Left hindlimb (tissue), 1 donor: ENCODE measurements at regions not wholly inside any gene's neighbourhood (a gene's known extent, or its start where the extent isn't known, plus 50 kb on each side); places are given as distances from the start of the nearest gene placed in this dataset.
"Not testable (repeated sequence)": the region's sequence is repeated elsewhere in the genome, so short reads cannot be mapped to it uniquely, and the experiment has no call there.

Experiments
- DNase-seq: peaks from one replicate; pipeline ENCODE4 v3.0.0-alpha.2; 2018

DNA sequence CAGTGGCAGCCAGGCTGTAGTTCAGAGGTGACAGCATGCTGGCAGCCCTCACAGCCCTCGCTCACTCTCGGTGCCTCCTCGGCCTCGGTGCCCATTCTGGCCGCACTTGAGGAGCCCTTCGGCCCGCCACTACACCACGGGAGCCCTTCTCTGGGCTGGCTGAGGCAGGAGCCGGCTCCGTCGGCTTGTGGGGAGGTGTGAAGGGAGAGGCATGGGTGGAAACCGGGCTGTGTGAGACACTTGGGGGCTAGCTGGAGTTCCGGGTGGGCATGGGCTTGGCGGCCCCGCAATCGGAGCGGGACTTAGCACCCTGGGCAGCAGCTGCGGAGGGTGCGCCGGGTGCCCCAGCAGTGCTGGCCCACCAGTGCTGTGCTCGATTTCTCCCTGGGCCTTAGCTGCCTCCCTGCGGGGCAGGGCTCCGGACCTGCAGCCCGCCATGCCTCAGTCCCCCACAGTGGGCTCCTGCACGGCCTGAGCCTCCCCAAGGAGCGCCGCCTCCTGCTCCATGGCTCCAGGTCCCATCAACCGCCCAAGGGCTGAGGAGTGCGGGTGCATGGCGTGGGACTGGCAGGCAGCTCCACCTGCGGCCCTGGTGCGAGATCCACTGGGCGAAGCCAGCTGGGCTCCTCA, 396.8 kb downstream of the FAM72C start:
- no peak for DNase-seq

DNA sequence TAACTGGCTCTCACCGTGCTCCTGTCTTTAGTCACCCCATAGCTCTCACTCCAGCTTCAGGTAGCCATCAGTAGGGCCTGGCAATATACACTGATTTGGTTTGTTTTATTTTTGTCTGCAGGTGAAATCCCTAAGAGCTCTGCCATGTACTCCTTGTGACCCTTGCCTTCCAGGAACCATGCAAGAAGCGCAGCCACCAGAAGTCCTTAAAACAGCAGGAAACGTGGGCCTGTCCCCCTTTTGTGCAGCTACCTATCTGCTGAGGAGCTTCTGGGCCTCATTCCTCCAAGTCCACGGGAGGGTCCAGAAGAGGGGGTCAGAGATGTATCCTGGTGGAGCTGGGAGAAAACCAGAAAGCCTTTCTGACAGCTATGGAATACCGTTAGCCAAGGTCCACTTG, 399.1 kb downstream of the FAM72C start:
- not testable (repeated sequence) for DNase-seq

DNA sequence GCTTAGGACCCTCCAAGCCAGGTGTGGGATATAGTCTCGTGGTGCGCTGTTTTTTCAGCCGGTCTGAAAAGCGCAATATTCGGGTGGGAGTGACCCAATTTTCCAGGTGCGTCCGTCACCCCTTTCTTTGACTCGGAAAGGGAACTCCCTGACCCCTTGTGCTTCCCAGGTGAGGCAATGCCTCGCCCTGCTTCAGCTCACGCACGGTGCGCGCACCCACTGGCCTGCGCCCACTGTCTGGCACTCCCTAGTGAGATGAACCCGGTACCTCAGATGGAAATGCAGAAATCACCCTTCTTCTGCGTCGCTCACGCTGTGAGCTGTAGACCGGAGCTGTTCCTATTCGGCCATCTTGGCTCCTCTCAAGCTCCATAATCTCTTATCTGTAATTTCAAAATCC, 408.0 kb downstream of the FAM72C start:
- DNase-seq: not testable (repeated sequence)

DNA sequence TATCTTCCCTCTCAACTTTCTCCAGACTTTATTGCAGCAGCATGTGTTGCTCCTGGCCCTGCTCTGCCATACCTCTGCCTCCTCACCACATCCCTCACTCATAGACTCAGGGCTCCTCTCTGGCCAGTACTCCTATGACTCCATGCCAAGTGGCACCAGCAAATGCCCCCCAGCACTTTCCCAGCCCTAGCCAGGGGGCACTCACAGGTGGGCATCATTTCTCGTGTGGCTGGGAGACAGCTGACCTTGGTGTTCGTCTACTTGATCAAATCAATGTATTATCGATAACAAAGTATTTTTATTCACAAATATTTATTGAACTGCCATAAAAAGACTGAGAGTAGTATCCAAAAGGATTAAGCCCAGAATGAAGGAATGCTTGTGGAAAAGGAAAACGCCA, 418.2 kb downstream of the FAM72C start:
- DNase-seq: no peak

DNA sequence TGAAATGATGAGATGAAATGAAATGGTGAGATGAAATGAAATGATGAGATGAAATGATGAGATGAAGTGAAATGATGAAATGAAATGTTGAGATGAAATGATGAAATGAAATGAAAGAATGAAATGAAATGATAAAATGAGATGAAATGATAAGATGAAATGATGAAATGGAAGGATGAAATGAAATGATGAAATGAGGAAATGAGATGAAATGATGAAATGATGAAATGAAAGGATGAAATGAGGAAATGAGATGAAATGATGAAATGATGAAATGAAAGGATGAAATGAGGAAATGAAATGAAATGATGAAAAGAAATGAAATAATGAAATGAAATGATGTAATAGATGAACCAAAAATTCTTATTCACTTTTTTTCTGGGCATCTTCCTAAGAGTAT, 467.1 kb downstream of the FAM72C start:
- not testable (repeated sequence) for DNase-seq

DNA sequence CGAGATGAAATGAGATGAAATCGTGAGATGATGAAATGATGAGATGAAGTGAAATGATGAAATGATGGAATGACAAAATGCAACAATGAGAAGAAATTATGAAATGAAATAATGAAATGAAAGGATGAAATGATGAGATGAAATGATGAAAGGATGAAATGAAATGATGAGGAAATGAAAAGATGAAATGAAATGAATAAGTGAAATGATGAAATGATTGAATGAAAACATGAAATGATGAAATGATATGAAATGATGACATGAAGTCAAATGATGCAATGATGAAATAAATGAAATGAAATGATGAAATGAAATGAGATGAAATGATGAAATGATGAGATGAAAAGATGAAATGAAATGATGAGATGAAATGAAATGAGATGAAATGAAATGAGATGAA, 467.7 kb downstream of the FAM72C start:
- not testable (repeated sequence) for DNase-seq

DNA sequence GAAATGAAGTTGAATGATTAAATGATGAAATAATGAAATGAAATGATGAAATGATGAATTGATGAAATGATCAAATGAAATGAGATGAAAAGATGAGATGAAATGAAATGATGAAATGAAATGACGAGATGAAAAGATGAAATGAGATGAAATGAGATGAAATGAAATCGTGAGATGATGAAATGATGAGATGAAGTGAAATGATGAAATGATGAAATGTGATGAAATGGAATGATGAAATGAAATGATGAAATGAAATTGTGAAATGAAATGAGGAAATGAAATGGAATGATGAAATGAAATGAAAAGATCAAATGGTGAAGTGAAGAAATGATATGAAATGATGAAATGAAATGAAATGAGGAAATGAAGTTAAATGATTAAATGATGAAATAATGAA, 468.7 kb downstream of the FAM72C start:
- DNase-seq: not testable (repeated sequence)

DNA sequence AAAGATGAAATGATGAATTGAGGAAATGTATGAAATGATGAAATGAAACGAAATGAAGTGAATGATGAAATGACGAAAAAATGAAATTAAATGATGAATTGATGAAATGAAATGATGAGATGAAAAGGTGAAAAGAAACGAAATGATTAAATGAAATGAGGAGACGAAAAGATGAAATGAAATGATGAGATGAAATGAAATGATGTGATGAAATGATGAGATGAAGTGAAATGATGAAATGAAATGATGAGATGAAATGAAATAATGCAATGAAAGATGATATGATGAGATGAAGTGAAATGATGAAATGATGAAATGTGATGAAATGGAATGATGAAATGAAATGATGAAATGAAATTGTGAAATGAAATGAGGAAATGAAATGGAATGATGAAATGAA, 469.7 kb downstream of the FAM72C start:
- DNase-seq: not testable (repeated sequence)

DNA sequence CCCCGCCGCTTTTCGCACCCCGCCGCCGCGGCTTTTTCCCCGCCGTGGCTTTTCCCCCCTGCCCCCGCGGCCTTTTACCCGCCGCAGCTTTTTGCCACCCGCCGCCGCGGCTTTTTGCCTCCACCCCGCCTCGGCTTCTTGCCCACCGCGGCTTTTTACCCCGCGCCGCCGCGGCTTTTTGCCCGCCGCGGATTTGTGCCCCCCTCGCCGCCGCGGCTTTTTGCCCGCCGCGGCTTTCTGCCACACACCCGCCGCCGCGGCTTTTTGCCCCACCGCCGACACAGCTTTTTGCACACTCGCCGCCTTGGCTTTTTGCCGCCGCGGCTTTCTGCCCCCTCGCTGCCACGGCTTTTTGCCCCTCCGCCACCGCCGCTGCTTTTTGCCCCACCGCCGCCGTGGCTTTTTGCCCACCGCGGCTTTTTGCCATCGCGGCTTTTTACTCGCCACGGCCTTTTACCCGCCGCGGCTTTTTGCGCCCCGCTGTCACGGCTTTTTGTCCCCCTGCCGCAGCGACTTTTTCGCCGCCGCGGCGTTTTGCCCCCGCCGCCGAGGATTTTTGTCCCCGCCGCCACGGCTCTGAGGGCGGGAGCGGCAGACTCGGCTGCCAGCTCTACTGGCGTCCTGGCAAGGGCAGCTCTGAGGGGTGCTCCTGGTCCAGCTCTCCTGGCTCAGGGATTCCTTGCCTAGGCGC, 473.6 kb downstream of the FAM72C start:
- not testable (repeated sequence) for DNase-seq

DNA sequence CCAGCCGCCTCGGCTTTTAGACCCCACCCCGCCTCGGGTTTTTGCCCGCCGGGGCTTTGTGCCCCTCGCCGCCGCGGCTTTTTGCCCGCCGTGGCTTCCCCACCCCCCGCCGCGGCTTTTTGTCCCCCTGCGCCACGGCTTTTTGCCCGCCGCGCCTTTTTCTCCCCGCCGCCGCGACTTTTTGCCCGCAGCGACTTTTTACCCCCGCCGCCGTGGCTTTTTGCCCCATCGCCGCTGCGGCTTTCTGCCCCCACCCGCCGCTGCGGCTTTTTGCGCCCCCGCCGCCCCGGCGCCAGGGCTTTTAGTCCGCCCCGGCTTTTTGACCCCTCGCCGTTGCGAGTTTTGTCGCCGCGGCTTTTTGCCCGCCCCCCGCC, 474.4 kb downstream of the FAM72C start:
- no peak for DNase-seq

DNA sequence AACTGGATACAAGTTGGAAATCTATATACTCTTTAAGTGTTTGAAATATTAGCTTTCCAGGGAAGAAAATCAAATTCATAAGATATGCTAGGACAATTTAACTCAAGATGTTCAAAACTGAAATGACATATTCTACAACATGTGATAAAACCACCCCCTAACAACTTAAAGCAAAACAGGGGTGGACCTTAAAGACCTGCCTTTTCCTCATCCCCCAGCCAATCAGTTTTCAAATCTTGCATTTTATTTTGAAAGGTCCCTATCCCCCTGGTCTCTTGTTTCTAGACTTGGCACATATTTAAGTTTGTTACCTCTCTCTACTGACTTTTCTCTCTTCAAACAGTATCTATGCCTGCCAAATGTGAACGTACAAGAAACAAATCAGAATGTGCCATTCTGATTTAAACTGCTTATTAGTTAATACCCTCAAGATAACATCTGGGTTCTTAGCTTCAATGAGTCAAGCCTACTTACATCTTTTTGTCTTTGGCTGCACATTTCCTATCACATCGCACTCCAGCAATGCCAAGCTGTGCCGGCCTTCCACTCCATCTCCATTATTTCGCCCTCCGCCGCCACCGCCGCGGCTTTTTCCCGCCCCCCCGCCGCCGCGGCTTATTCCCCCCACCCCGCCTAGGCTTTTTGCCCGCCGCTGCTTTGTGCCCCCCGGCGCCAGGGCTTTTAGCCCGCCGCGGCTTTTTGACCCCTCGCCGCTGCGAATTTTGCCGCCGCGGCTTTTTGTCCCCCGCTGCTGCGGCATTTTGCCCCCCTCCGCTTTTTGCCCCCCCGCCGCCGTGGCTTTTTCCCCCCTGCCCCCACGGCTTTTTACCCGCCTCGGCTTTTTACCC, 475.0 kb downstream of the FAM72C start:
- not testable (repeated sequence) for DNase-seq
